H9 (cell line): ENCODE measurements at regions not wholly inside any gene's neighbourhood (a gene's known extent, or its start where the extent isn't known, plus 50 kb on each side); places are given as distances from the start of the nearest gene placed in this dataset.

Source experiments
- DNase-seq: peaks from one replicate; pipeline ENCODE4 v3.0.0-alpha.2; 2017
- H2AFZ ChIP-seq: one replicate; pipeline ENCODE4 v1.6.1; 2013; ENCODE audit warnings: mild to moderate bottlenecking, low read length, control low read depth, moderate library complexity
- H2AK5ac ChIP-seq: 2 replicates; pipeline ENCODE4 v1.6.1; 2013; ENCODE audit warnings: low read length, control low read depth, mixed read lengths; ENCODE audit not compliant: insufficient read length
- H2BK120ac ChIP-seq: one replicate; pipeline ENCODE4 v1.6.1; 2013; ENCODE audit warnings: low read depth, mild to moderate bottlenecking, low read length, control low read depth, inconsistent platforms; ENCODE audit not compliant: poor library complexity, severe bottlenecking
- H2BK12ac ChIP-seq: 2 replicates; pipeline ENCODE4 v1.6.1; 2013; ENCODE audit warnings: low read length, control low read depth, mixed read lengths, low read depth; ENCODE audit not compliant: insufficient read length
- H2BK15ac ChIP-seq: 2 replicates; pipeline ENCODE4 v1.6.1; 2013; ENCODE audit warnings: low read depth, low read length, control low read depth
- H2BK20ac ChIP-seq: one replicate; pipeline ENCODE4 v1.6.1; 2013; ENCODE audit warnings: low read depth, mild to moderate bottlenecking, low read length, control low read depth, inconsistent platforms; ENCODE audit not compliant: poor library complexity, severe bottlenecking
- H2BK5ac ChIP-seq: 2 replicates; pipeline ENCODE4 v1.6.1; 2013; ENCODE audit warnings: low read length, control low read depth, mixed read lengths; ENCODE audit not compliant: insufficient read length
- H3K14ac ChIP-seq: 2 replicates; pipeline ENCODE4 v1.6.1; 2013; ENCODE audit warnings: low read length, control low read depth; ENCODE audit not compliant: insufficient read depth
- H3K18ac ChIP-seq: 2 replicates; pipeline ENCODE4 v1.6.1; 2013; ENCODE audit warnings: low read depth, mild to moderate bottlenecking, mixed read lengths, low read length, control low read depth; ENCODE audit not compliant: insufficient read length
- H3K23ac ChIP-seq: 2 replicates; pipeline ENCODE4 v1.6.1; 2013; ENCODE audit warnings: low read length, control low read depth, mixed read lengths, low read depth; ENCODE audit not compliant: insufficient read length
- H3K23me2 ChIP-seq: 2 replicates; pipeline ENCODE4 v1.6.1; 2013; ENCODE audit warnings: low read depth, mild to moderate bottlenecking, mixed read lengths, low read length, control low read depth; ENCODE audit not compliant: insufficient read length, poor library complexity, severe bottlenecking
- H3K27ac ChIP-seq: 2 replicates; pipeline ENCODE4 v1.5.1; 2013; ENCODE audit warnings: low read length, control low read depth, mixed read lengths, low read depth; ENCODE audit not compliant: insufficient read length
- H3K27me3 ChIP-seq: 2 replicates; pipeline ENCODE4 v1.6.1; 2013; ENCODE audit warnings: low read length, control low read depth, inconsistent platforms; ENCODE audit not compliant: insufficient read depth
- H3K4ac ChIP-seq: 2 replicates; pipeline ENCODE4 v1.6.1; 2013; ENCODE audit warnings: low read depth, mild to moderate bottlenecking, control low read depth, inconsistent platforms, low read length, moderate library complexity
- H3K4me1 ChIP-seq: 2 replicates; pipeline ENCODE4 v1.6.1; 2013; ENCODE audit warnings: low read length, control low read depth, inconsistent platforms; ENCODE audit not compliant: insufficient read depth
- H3K4me2 ChIP-seq: 2 replicates; pipeline ENCODE4 v1.6.1; 2013; ENCODE audit warnings: low read length, control low read depth, mixed read lengths; ENCODE audit not compliant: insufficient read length, insufficient read depth
- H3K56ac ChIP-seq: 2 replicates; pipeline ENCODE4 v1.6.1; 2013; ENCODE audit warnings: low read depth, mild to moderate bottlenecking, mixed read lengths, low read length, control low read depth; ENCODE audit not compliant: insufficient read length
- H3K79me1 ChIP-seq: 2 replicates; pipeline ENCODE4 v1.6.1; 2013; ENCODE audit warnings: low read depth, mild to moderate bottlenecking, moderate library complexity, low read length, control low read depth, inconsistent platforms; ENCODE audit not compliant: insufficient read depth, poor library complexity, severe bottlenecking
- H3K79me2 ChIP-seq: 2 replicates; pipeline ENCODE4 v1.6.1; 2013; ENCODE audit warnings: low read length, control low read depth, inconsistent platforms; ENCODE audit not compliant: insufficient read depth
- H3K9ac ChIP-seq: 2 replicates; pipeline ENCODE4 v1.6.1; 2013; ENCODE audit warnings: low read length, control low read depth, mixed read lengths; ENCODE audit not compliant: insufficient read length; ENCODE audit errors: extremely low read depth
- H3K9me3 ChIP-seq: one replicate; pipeline ENCODE4 v1.6.1; 2013; ENCODE audit warnings: low read depth, low read length, inconsistent platforms; ENCODE audit not compliant: control insufficient read depth
- H3T11ph ChIP-seq: one replicate; pipeline ENCODE4 v1.6.1; 2013; ENCODE audit warnings: mild to moderate bottlenecking, low read length, control low read depth, inconsistent platforms
- H4K20me1 ChIP-seq: one replicate; pipeline ENCODE4 v1.6.1; 2013; ENCODE audit not compliant: control insufficient read depth, insufficient read length, insufficient read depth
- H4K5ac ChIP-seq: 2 replicates; pipeline ENCODE4 v1.6.1; 2013; ENCODE audit warnings: low read depth, mild to moderate bottlenecking, mixed read lengths, low read length, control low read depth; ENCODE audit not compliant: insufficient read length
- H4K8ac ChIP-seq: replicated peaks from 2 replicates; pipeline ENCODE4 v1.6.1; 2013; ENCODE audit warnings: low read length, control low read depth, mixed read lengths, low read depth; ENCODE audit not compliant: insufficient read length
- H4K91ac ChIP-seq: 2 replicates; pipeline ENCODE4 v1.6.1; 2013; ENCODE audit warnings: low read depth, mild to moderate bottlenecking, moderate library complexity, mixed read lengths, low read length, control low read depth; ENCODE audit not compliant: insufficient read length
- H3K27ac Mint-ChIP-seq, 3 experiments: 2 replicates in 2 of 3; 3 replicates in 1 of 3; pipeline ENCODE4 v1.8.0; 2020 to 2021; ENCODE audit warnings: mixed read lengths in 3 of 3, mild to moderate bottlenecking in 1 of 3, moderate library complexity in 1 of 3
- H3K27me3 Mint-ChIP-seq: 2 replicates; pipeline ENCODE4 v1.8.0; 2021; ENCODE audit warnings: low read depth, mild to moderate bottlenecking, moderate library complexity, mixed read lengths
- H3K36me3 Mint-ChIP-seq, 3 experiments: 2 replicates in 2 of 3; 3 replicates in 1 of 3; pipeline ENCODE4 v1.8.0; 2020 to 2021; ENCODE audit warnings: low read depth in 3 of 3, mixed read lengths in 3 of 3; ENCODE audit not compliant: insufficient read depth in 1 of 3
- H3K4me1 Mint-ChIP-seq, 2 experiments: 2 replicates each; pipeline ENCODE4 v1.8.0; 2020; ENCODE audit warnings: mixed read lengths in 2 of 2
- H3K4me3 Mint-ChIP-seq, 2 experiments: 2 replicates in 1 of 2; 3 replicates in 1 of 2; pipeline ENCODE4 v1.8.0; 2020 to 2021; ENCODE audit warnings: mild to moderate bottlenecking in 2 of 2, mixed read lengths in 2 of 2, moderate library complexity in 1 of 2
- H3K9me3 Mint-ChIP-seq, 2 experiments: 2 replicates in 1 of 2; 3 replicates in 1 of 2; pipeline ENCODE4 v1.8.0; 2020; ENCODE audit warnings: mild to moderate bottlenecking in 2 of 2, mixed read lengths in 2 of 2, moderate library complexity in 1 of 2
- CTCF ChIP-seq: fragments of 200-600 bp; sonication (generic); conservative IDR thresholded peaks from 3 replicates; pipeline ENCODE4 v1.8.0; 2021; ENCODE audit warnings: antibody characterized with exemption, mild to moderate bottlenecking
- WGBS: extraction: QIAGEN DNeasy Blood & Tissue Kit; methylation state at CpG from one replicate; pipeline ENCODE4 v1.1.7; 2013; ENCODE audit warnings: missing lambda C conversion rate, low lambda C conversion rate, mixed read lengths; ENCODE audit not compliant: insufficient read length; ENCODE audit errors: extremely low coverage; 5-methylcytosine and 5-hydroxymethylcytosine counted together

- no peak overlapping the region for H2BK12ac ChIP-seq
- no peak overlapping the region for H3K4me2 ChIP-seq
- H2AFZ ChIP-seq: no peak overlapping the region
- H3K36me3 Mint-ChIP-seq: no peaks in the 10 kb centered on the region
- H3K18ac ChIP-seq: no peak overlapping the region
- H3K23ac ChIP-seq: no peak overlapping the region
- no peaks in the 10 kb centered on the region for H3K9me3 Mint-ChIP-seq
- no peak overlapping the region for H3K27ac ChIP-seq
- DNase-seq: no peak
- no peaks in the 10 kb centered on the region for H3K79me1 ChIP-seq
- no CpG with 5 or more reads among the region's 1 CpG for WGBS
- no peaks in the 10 kb centered on the region for H3K79me2 ChIP-seq
- H3K4ac ChIP-seq: no peak overlapping the region
- H4K5ac ChIP-seq: no peak overlapping the region
- no peaks in the 10 kb centered on the region for H3K9me3 ChIP-seq
- H3K4me1 ChIP-seq: no peaks in the 10 kb centered on the region
- TF ChIP-seq CTCF: no peak
- H3K27me3 Mint-ChIP-seq: peaks cover 6% of the 10 kb centered on the region
- no peak overlapping the region for H3K14ac ChIP-seq
- peaks cover 2 to 5% of the 10 kb centered on the region in 2 experiments for H3K4me1 Mint-ChIP-seq
- no peak overlapping the region for H2BK5ac ChIP-seq
- no peak overlapping the region for H2AK5ac ChIP-seq
- H3K4me3 Mint-ChIP-seq: no peak overlapping the region
- H2BK20ac ChIP-seq: no peak overlapping the region
- H3K27me3 ChIP-seq: no peaks in the 10 kb centered on the region
- H4K8ac ChIP-seq: no peak overlapping the region
- no peaks in the 10 kb centered on the region for H3K23me2 ChIP-seq
- no peak overlapping the region for H2BK120ac ChIP-seq
- H3K9ac ChIP-seq: no peak overlapping the region
- no peaks in the 10 kb centered on the region for H4K20me1 ChIP-seq
- no peak overlapping the region for H3T11ph ChIP-seq
- H3K56ac ChIP-seq: no peak overlapping the region
- no peak overlapping the region for H2BK15ac ChIP-seq
- H4K91ac ChIP-seq: no peak overlapping the region
- H3K27ac Mint-ChIP-seq: no peak overlapping the region
Measured at GRCh38 chr10:44566786-44567185, 181.9 kb upstream of the CXCL12 start.
